GM12892 (cell line): ENCODE measurements at regions not wholly inside any gene's neighbourhood (a gene's known extent, or its start where the extent isn't known, plus 50 kb on each side); places are given as distances from the start of the nearest gene placed in this dataset.

Experiments used
- POLR2A ChIP-seq: IDR thresholded peaks from 2 replicates; pipeline ENCODE4 v1.6.1; 2011; ENCODE audit warnings: low read depth, low read length, control low read depth
- TAF1 ChIP-seq: IDR thresholded peaks from 2 replicates; pipeline ENCODE4 v1.6.1; 2011; ENCODE audit warnings: low read depth, mild to moderate bottlenecking, control low read depth, low read length, borderline replicate concordance

- no peak for TF ChIP-seq POLR2A
- TF ChIP-seq TAF1 = no peak
These were observed 133.5 kb downstream of the SEC14L1 start for GRCh38 chr17:77274096-77274845.
